Upper lobe of left lung (tissue), 4 donors: ENCODE measurements at regions not wholly inside any gene's neighbourhood (a gene's known extent, or its start where the extent isn't known, plus 50 kb on each side); places are given as distances from the start of the nearest gene placed in this dataset.

Source experiments
- CTCF ChIP-seq, 6 experiments: fragments of 450-650 bp in 4 of 6; fragments of 200-600 bp in 2 of 6; sonication (generic) in 2 of 6; IDR thresholded peaks; one replicate each; pipeline ENCODE4 v1.5.1; 2016 to 2019; ENCODE audit warnings: antibody characterized with exemption in 6 of 6
- EP300 ChIP-seq, 4 donors: sonication (generic); formaldehyde crosslinking; IDR thresholded peaks; one replicate each; pipeline ENCODE4 v1.5.1; 2017; ENCODE audit warnings: antibody characterized with exemption in 4 of 4, control low read depth in 2 of 4
- POLR2A ChIP-seq, 4 donors: fragments of 450-650 bp; IDR thresholded peaks; one replicate each; pipeline ENCODE4 v1.5.1; 2016 to 2017; ENCODE audit warnings: antibody characterized with exemption in 4 of 4, mild to moderate bottlenecking in 2 of 4
- POLR2AphosphoS5 ChIP-seq, 2 donors: sonication (generic); formaldehyde crosslinking; IDR thresholded peaks; one replicate each; pipeline ENCODE4 v1.5.1; 2017; ENCODE audit warnings: antibody characterized with exemption in 2 of 2

- TF ChIP-seq CTCF (IDR thresholded peaks at IDR 0.05) (no peak), POLR2A (IDR thresholded peaks at IDR 0.05) (no peak), POLR2AphosphoS5 (IDR thresholded peaks at IDR 0.05) (no peak), EP300 (IDR thresholded peaks at IDR 0.05) (no peak)
These were observed 298.1 kb upstream of the SLC7A11 start for GRCh38 chr4:138540056-138540800.
